Activated naive CD4-positive, alpha-beta T cell treated with anti-CD3 and anti-CD28 coated beads, Interleukin-2, amount 10 ng/mL, durations not matched to agents 7 days and 5 days (primary cell): ENCODE measurements at regions not wholly inside any gene's neighbourhood (a gene's known extent, or its start where the extent isn't known, plus 50 kb on each side); places are given as distances from the start of the nearest gene placed in this dataset.
A peak's percentile ranks its signal among the peaks of the same experiment; 100 is the strongest.
"Not testable (repeated sequence)": the region's sequence is repeated elsewhere in the genome, so short reads cannot be mapped to it uniquely, and the experiment has no call there.

Source experiments
- CTCF ChIA-PET: fragments of 350-600 bp; sonication (Branson Sonifier 250); formaldehyde crosslinking; loops from one replicate; lab custom pipeline; 2021; ENCODE audit warnings: antibody characterized with exemption; lab: Charles Lee
- DNase-seq: peaks from one replicate; pipeline ENCODE4 v3.0.0-alpha.2; 2020
- H3K27ac Mint-ChIP-seq: one replicate; pipeline ENCODE4 v1.8.0; 2021; ENCODE audit warnings: mild to moderate bottlenecking, moderate library complexity, mixed read lengths
- H3K27me3 Mint-ChIP-seq: one replicate; pipeline ENCODE4 v1.8.0; 2021; ENCODE audit warnings: mild to moderate bottlenecking, mixed read lengths
- H3K36me3 Mint-ChIP-seq: one replicate; pipeline ENCODE4 v1.8.0; 2021; ENCODE audit warnings: mixed read lengths
- H3K4me1 Mint-ChIP-seq: one replicate; pipeline ENCODE4 v1.8.0; 2021; ENCODE audit warnings: mixed read lengths
- H3K4me3 Mint-ChIP-seq: one replicate; pipeline ENCODE4 v1.8.0; 2021; ENCODE audit warnings: mild to moderate bottlenecking, moderate library complexity, mixed read lengths
- H3K9me3 Mint-ChIP-seq: one replicate; pipeline ENCODE4 v1.8.0; 2021; ENCODE audit warnings: mixed read lengths

DNA sequence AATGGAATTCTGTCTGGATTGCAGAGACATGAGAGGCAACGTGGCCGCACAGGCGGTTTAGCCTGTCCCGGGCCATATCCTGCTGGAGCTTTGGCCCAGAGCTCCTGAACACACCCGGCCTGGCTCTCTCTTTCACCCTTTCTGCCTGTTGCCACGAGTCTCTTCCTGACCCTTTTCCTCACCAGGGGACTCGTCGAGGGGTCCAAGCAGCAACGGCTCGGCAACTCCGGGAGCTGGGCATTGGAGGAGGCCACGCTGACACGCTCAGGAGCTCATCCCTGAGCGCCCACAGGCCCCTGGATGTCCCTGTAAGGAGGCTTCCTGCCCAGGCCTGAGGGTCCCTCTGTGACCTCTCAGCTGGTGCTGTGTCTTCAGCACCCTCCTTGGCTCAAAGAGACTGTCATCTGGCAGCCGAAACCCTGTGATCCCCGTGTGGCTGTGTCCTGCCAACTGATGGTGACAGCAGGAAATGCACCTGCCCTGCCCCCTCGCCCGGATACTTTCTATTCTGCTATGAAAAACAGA lies 103.8 kb downstream of the RNASET2 start:
- peak; percentile 35 for DNase-seq
- H3K4me3 Mint-ChIP-seq = no peak overlapping the region
- no peaks in the 10 kb centered on the region for H3K9me3 Mint-ChIP-seq
- H3K27me3 Mint-ChIP-seq = peaks cover 6% of the 10 kb centered on the region
- H3K36me3 Mint-ChIP-seq = no peaks in the 10 kb centered on the region
- peaks cover 4% of the 10 kb centered on the region for H3K4me1 Mint-ChIP-seq
- CTCF ChIA-PET = interaction anchor here (0.9 kb wide), 1 partner anchor 291 kb away, joined by 3 read pairs; no protein-coding TSS in a partner anchor
- no peak overlapping the region for H3K27ac Mint-ChIP-seq

DNA sequence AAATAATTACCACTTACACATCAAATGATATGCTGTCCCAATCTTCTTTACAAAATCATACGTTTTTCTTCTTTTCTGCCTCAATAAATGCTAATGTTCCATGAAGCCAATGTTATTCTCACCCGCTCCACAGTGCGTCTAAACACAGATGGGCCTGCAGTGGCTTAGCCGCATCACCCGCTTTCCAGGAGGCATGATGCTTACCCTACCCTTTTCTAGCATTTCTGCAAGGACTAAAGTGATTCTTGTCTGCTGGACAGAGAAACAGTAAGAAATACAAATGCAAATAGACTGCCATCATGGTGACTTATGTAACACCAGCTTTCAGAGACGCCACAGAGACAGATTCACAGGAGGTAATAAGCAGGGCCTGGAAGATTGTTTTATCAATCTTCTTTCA lies 104.4 kb downstream of the RNASET2 start:
- no peak overlapping the region for H3K4me3 Mint-ChIP-seq
- no peaks in the 10 kb centered on the region for H3K9me3 Mint-ChIP-seq
- peaks cover 6% of the 10 kb centered on the region for H3K27me3 Mint-ChIP-seq
- peaks cover 4% of the 10 kb centered on the region for H3K4me1 Mint-ChIP-seq
- DNase-seq = no peak
- no peak overlapping the region for H3K27ac Mint-ChIP-seq
- CTCF ChIA-PET = interaction anchor here (0.9 kb wide), 1 partner anchor 291 kb away, joined by 3 read pairs; no protein-coding TSS in a partner anchor
- no peaks in the 10 kb centered on the region for H3K36me3 Mint-ChIP-seq

DNA sequence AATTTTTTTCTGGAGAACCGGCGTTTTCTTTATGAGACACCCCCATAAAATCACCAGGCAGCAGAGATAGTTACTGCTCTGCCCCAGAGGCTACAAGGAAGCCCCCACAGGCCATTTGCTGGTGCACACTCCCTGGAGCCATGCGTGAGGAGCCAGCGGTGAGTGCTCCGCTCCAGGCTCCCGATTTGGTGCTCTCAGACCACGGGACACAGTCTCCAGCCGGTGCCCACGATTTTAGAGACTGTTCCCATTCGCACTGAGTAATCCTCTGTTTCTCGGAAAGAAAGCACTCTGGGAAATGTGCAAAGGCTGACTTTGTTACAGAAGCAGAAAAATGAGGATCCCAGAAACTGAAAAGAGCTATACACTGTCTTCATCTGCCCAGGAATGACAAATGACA lies 104.9 kb downstream of the RNASET2 start:
- no peaks in the 10 kb centered on the region for H3K36me3 Mint-ChIP-seq
- no peak overlapping the region for H3K27ac Mint-ChIP-seq
- CTCF ChIA-PET = no interaction called here
- DNase-seq = no peak
- no peak overlapping the region for H3K4me3 Mint-ChIP-seq
- peaks cover 3% of the 10 kb centered on the region for H3K9me3 Mint-ChIP-seq
- H3K27me3 Mint-ChIP-seq = peaks cover 6% of the 10 kb centered on the region
- H3K4me1 Mint-ChIP-seq = peaks cover 9% of the 10 kb centered on the region

DNA sequence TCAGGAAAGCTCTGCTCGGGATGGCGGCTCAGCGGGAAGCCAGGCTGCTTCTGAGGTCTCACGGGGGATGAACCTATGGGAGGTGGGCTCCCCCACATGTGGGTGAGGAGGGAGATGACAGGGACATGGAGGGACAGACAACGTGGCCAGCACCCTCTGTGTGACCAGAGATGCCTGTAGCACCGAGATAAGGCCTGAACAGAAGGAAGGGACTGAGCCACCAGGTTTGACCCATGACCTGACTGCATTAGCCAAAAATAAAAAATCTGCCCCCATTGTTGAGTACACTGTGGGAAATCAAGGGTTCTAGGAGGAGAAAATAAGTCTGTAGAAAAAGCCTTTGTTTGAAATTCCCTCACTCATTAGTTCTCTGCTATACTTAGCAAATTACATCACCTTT lies 105.7 kb downstream of the RNASET2 start:
- no peaks in the 10 kb centered on the region for H3K36me3 Mint-ChIP-seq
- no peak overlapping the region for H3K4me3 Mint-ChIP-seq
- DNase-seq = no peak
- H3K9me3 Mint-ChIP-seq = peaks cover 9% of the 10 kb centered on the region
- peaks cover 9% of the 10 kb centered on the region for H3K4me1 Mint-ChIP-seq
- no peak overlapping the region for H3K27ac Mint-ChIP-seq
- peaks cover 6% of the 10 kb centered on the region for H3K27me3 Mint-ChIP-seq
- CTCF ChIA-PET = no interaction called here

DNA sequence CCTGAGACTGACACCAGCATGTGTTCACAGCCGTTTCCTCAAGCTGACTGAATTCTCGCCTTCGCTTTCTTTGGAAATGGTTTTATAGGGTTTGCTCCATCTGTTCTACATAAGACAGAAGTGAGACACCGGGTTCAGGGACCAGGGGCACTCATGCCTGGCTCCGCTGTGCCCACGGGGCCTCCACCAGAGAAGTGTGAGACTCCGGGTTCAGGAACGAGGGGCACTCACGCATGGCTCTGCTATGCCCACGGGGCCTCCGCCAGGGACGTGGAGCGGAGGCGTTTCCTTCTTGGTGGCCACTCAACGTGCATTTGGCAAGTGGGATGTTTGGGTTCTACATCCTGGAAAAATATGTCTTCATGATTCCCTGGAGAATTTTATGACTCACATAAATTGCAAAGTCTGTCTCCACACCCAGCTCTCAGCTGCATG lies 106.6 kb downstream of the RNASET2 start:
- no peak overlapping the region for H3K4me3 Mint-ChIP-seq
- no peak overlapping the region for H3K27ac Mint-ChIP-seq
- no peak for DNase-seq
- peaks cover 9% of the 10 kb centered on the region for H3K4me1 Mint-ChIP-seq
- CTCF ChIA-PET = no interaction called here
- no peaks in the 10 kb centered on the region for H3K36me3 Mint-ChIP-seq
- peaks cover 3% of the 10 kb centered on the region for H3K27me3 Mint-ChIP-seq
- H3K9me3 Mint-ChIP-seq = peaks cover 16% of the 10 kb centered on the region

DNA sequence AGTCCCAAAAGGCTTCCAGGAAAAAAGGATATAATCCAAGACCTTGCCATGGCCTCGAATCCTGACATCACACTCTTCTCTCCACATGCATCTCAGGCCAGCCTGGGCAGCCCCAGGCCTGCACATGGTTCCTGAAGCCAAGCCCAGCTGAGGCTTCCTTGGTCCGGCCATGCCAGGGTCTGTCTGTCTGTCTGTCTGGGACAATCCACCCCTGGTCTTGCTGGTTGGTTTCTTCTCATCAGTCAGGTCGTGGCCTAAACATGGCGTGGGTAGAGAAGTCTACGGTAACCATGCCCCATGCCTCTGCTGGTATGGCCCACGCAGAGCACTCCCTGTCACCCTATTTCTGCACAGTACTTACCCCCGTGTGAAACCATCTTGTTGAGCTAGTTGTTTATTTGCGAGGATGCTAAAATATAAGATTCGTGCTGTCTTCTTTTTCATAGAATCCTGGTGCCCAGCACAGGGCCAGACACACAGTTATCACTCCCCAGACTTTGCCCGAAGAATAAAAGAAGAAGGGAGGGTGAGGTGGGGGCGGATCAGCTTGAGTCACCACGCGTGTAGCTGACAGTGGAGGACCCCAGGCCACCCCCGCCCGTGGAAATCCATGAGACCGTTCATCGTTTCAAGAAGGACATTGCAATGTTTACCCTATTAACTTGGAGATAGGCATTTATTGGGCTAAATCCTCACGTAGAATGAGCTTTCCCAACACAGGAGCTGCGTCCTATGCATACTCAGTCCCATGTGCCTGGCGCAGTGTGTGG lies 107.2 kb downstream of the RNASET2 start:
- Mint-ChIP-seq H3K4me1 (peaks cover 9% of the 10 kb centered on the region), H3K27ac (no peak overlapping the region)

DNA sequence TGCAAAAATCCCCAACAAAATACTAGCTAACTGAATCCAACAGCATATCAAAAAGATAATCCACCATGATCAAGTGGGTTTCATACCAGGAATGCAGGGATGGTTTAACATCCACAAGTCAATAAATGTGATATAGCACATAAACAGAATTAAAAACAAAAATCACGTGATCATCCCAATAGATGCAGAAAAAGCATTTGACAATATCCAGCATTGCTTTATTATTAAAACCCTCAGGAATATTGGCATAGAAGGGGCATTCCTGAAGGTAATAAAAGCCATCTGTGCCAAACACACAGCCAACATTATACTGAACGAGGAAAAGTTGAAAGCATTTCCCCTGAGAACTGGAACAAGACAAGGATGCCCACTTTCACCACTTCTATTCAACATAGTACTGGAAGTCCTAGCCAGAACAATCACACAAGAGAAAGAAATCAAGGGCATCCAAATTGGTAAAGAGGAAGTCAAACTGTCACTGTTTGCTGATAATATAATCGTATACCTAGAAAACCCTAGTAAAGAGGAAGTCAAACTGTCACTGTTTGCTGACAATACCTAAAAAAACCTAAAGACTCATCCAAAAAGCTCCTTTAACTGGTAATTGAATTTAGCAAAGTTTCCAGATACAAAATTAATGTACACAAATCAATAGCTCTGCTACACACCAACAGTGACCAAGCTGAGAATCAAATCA lies 109.8 kb downstream of the RNASET2 start:
- H3K36me3 Mint-ChIP-seq, H3K27me3 Mint-ChIP-seq, H3K4me1 Mint-ChIP-seq, CTCF ChIA-PET, H3K4me3 Mint-ChIP-seq, DNase-seq, H3K27ac Mint-ChIP-seq: not testable (repeated sequence)
- H3K9me3 Mint-ChIP-seq = peaks cover 16% of the 10 kb centered on the region

More for the DNA sequence above, 107.2 kb downstream of the RNASET2 start:
- CTCF ChIA-PET = no interaction called here
- peaks cover 16% of the 10 kb centered on the region for H3K9me3 Mint-ChIP-seq
- H3K27me3 Mint-ChIP-seq = peaks cover 3% of the 10 kb centered on the region
- no peaks in the 10 kb centered on the region for H3K36me3 Mint-ChIP-seq
- DNase-seq = no peak
- H3K4me3 Mint-ChIP-seq = no peak overlapping the region

DNA sequence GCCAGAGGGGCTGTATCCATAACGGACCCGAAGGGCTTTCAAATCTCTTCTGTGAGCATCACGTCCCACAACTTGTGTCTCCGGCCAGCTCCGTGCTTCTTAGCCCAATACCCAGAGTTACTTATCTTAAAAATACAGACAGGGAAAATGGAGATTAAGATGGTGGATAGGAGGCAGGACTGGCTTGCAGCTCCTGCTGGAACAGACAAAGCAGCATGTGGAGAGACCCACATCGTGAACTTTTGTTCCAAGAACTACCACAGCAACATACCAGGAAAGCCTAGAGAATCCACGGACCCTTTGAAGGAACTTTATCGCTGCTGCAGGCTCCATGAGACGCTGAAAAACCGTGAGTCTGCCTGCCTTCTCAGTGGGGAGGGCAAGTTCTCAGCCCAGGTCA lies 113.7 kb downstream of the RNASET2 start:
- no peak overlapping the region for H3K27ac Mint-ChIP-seq
- H3K27me3 Mint-ChIP-seq = peaks cover 5% of the 10 kb centered on the region
- H3K9me3 Mint-ChIP-seq = peaks cover 16% of the 10 kb centered on the region
- H3K4me3 Mint-ChIP-seq = no peak overlapping the region
- H3K36me3 Mint-ChIP-seq = no peaks in the 10 kb centered on the region
- DNase-seq = no peak
- peaks cover 5% of the 10 kb centered on the region for H3K4me1 Mint-ChIP-seq
- CTCF ChIA-PET = no interaction called here

DNA sequence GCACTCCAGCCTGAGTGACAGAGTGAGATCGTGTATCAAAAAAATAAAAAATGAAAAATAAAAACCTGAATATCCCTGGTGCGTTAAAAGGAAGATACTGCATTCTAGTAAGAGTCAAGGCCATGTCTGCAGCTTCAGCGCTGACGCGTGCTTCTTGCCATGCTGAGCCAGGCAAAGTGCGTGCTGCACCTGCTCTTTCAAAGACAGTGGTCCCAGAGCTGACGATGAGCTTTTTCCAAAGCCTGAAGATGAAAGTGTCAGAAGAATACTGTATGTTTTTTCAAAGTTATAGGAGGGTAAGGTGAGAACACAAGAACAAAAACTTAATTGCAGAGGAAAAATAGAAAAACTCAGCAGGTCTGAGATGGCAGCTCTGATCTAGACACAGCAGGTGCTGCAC lies 115.1 kb downstream of the RNASET2 start:
- Mint-ChIP-seq H3K4me1 (no peaks in the 10 kb centered on the region), H3K9me3 (peaks cover 10% of the 10 kb centered on the region), H3K4me3 (no peak overlapping the region), H3K36me3 (no peaks in the 10 kb centered on the region), H3K27ac (no peak overlapping the region), H3K27me3 (peaks cover 5% of the 10 kb centered on the region)
- CTCF ChIA-PET = interaction anchor here (0.6 kb wide), 1 partner anchor 9 kb away, joined by 3 read pairs; no protein-coding TSS in a partner anchor
- no peak for DNase-seq

DNA sequence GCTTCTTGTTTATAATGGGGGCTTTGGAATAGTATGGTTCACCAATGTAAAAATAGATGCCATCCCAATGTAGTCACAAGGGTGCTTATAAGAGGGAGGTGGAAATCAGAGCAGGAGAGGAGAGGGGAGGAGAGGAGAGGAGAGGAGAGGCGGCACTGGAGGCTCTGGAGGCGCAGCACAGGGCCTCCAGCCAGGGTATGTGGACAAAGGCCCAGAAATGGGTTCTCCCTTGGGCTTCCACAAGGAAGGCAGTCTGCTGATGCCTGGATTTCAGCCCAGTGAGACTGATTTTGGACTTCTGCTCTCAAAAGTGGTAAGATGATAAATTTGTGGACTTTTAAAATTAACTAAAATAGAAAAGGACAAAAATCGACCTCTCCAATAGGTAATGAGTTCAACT lies 116.8 kb downstream of the RNASET2 start:
- no peak for DNase-seq
- CTCF ChIA-PET = no interaction called here
- H3K9me3 Mint-ChIP-seq = peaks cover 2% of the 10 kb centered on the region
- H3K4me1 Mint-ChIP-seq = no peaks in the 10 kb centered on the region
- no peak overlapping the region for H3K27ac Mint-ChIP-seq
- H3K36me3 Mint-ChIP-seq = no peaks in the 10 kb centered on the region
- no peak overlapping the region for H3K4me3 Mint-ChIP-seq
- peaks cover 5% of the 10 kb centered on the region for H3K27me3 Mint-ChIP-seq

DNA sequence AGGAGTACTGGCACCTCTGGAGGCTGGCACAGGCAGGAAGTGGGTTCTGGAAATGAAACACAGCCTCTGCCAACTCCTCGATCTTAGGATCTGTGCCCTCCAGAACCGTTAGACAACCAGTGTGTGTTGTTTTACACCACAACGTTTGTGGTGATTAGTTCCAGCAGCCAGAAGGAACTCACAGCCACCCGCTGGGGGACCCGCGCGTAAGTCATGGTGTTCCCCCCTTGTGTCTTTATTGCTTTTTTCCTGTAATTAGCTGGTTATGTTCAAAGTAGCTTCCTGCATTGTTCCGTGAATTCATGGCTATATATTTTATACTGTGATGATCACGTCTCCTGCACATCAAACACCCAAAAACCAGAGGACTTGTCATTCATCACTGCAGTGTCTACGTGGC lies 117.4 kb downstream of the RNASET2 start:
- CTCF ChIA-PET = no interaction called here
- Mint-ChIP-seq H3K36me3 (no peaks in the 10 kb centered on the region), H3K27me3 (peaks cover 5% of the 10 kb centered on the region), H3K4me3 (no peak overlapping the region), H3K4me1 (no peaks in the 10 kb centered on the region), H3K27ac (no peak overlapping the region), H3K9me3 (peaks cover 2% of the 10 kb centered on the region)
- DNase-seq = no peak

DNA sequence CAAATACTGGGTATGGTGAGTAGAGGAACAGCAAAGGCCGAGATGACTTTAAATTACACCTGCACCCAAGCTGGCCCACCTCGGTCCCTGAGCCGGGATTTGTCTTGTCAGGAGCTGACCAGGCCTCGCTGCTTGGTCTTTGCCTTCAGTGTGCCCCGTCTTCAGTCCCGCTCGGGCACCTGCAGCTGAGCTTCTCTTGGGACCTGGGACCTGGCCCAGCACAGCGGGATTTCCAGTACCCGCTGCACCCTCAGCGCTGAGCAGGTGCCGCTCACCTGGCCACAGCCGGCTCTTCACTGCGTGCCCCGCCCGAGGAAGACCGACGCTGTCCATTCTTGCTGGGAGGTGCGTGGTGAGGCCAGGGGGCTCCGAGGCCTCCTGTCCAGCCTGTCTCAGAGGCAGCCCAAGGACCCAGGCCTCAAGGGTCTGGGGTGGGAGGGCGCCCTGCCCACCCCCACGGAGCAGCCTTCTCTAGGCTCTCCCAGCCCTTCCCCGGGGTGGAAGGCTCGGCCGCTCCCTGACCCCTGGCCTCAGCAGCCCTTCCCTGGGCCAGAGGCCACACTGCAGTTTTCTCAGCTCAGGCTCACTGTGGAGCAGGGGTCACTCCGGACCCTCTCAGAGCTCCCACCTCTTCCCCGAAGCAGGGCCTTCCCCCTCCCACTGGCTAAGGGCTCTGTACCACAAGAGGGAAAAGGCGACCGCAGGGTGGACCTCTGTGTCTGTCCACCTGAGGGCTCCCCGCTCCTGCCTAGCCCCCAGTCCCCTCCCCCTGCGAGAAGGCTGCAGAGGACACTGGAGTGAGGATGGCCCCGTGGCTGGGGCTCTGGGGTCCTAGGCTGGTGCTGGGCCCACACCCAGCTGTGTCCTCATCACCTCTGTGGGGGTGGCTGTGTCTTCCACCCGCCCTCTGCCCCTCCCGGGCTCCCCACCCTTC lies 119.3 kb downstream of the RNASET2 start:
- peaks cover 2% of the 10 kb centered on the region for H3K9me3 Mint-ChIP-seq
- no peaks in the 10 kb centered on the region for H3K27me3 Mint-ChIP-seq
- H3K4me1 Mint-ChIP-seq = no peaks in the 10 kb centered on the region
- H3K27ac Mint-ChIP-seq = no peak overlapping the region
- no peak overlapping the region for H3K4me3 Mint-ChIP-seq
- no peaks in the 10 kb centered on the region for H3K36me3 Mint-ChIP-seq
- DNase-seq = no peak
- CTCF ChIA-PET = interaction anchor here (0.7 kb wide), 1 partner anchor 50 kb away, joined by 3 read pairs; no protein-coding TSS in a partner anchor

DNA sequence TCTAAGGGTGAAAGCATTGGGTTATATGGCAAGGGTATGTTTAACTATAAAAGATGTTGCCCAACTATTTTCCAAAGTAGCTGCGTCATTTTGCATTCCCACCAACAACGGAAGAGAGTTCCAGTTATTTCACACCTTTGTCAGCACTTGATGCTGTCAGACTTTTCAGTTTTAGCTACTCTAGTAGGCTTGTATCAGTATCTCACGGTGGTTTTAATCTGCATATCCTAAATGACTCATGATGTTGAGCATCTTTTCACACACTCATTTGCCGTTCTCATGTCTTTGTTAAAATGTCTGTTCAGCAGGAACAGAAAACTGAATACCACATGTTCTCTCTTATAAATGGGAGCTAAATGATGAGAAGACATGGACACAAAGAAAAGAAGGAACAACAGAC lies 122.3 kb downstream of the RNASET2 start:
- Mint-ChIP-seq H3K27me3 (no peaks in the 10 kb centered on the region), H3K4me3 (no peak overlapping the region)

DNA sequence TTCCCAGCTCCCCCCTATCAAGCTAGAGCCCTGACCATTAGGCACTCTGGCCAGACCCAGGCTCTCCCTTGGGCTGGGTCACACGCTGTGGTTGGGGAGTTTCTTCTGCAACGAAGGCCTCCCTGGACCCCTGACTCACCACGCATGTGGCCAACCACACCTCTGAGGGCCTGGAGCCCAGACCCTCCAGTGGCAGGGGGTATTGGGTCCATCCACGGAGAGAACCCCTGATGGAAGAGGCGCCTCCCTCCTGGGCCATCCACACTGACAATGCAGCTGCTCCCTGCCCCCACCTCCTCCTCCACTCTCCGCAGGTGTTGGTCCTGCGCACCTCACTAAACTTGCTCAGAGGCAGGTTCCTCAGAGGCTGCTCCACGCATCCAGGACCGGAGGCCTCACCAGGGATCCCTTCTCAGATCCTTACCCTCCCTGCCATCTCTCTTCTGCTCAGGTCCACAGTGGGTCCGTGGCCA lies 125.4 kb downstream of the RNASET2 start:
- H3K9me3 Mint-ChIP-seq = peaks cover 2% of the 10 kb centered on the region
- H3K36me3 Mint-ChIP-seq = no peaks in the 10 kb centered on the region
- no peak overlapping the region for H3K27ac Mint-ChIP-seq
- H3K4me1 Mint-ChIP-seq = no peaks in the 10 kb centered on the region
- no peaks in the 10 kb centered on the region for H3K27me3 Mint-ChIP-seq
- H3K4me3 Mint-ChIP-seq = no peak overlapping the region
- CTCF ChIA-PET = no interaction called here
- DNase-seq = no peak

More for the DNA sequence above, 122.3 kb downstream of the RNASET2 start:
- no peak for DNase-seq
- H3K4me1 Mint-ChIP-seq = no peaks in the 10 kb centered on the region
- H3K9me3 Mint-ChIP-seq = peaks cover 2% of the 10 kb centered on the region
- no peaks in the 10 kb centered on the region for H3K36me3 Mint-ChIP-seq
- no peak overlapping the region for H3K27ac Mint-ChIP-seq
- CTCF ChIA-PET = no interaction called here
